Stimulated activated CD4-positive, alpha-beta T cell treated with anti-CD3 and anti-CD28 coated beads, Interleukin-1b, Interleukin-23, amount 100 ng/mL, for 48 hours (primary cell): ENCODE measurements at regions not wholly inside any gene's neighbourhood (a gene's known extent, or its start where the extent isn't known, plus 50 kb on each side); places are given as distances from the start of the nearest gene placed in this dataset.

Experiments
- DNase-seq: peaks from one replicate; pipeline ENCODE4 v3.0.0-alpha.2; 2020

DNA sequence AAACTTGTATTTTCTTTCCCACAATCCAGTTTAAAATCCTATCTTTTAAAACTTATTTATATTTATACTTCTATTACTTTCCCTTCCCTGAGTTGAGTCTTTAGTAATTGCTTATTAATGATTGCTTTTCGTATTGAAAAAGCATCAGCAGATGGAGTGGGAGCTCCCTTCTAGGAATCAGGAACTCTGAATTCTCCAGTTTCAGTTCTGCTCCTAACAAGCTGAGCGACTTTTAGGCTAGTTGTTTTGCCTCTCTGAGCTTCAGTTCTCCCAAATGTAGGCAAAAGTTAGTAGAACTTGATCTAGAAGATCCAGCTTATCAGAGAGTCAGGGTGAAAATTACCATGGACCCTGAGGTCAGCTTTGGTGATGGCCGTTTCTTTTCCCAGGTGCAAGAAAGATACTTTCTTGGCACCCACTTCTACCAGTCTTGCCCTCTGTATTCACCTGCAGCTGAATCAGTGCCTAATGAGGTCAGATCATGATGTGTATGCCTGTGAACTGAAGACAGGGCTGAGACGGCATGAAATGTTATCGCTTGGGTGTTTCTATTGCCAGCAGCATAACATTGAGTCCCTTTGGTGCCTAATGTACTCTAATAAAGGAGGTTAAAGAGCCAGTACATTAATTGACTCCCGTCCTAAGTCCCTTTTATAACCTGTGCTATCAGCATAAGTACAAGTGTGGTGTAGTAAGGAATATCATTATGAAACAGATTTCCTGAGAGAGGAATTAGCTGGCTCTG lies 194.5 kb upstream of the TBC1D5 start:
- DNase-seq = no peak

DNA sequence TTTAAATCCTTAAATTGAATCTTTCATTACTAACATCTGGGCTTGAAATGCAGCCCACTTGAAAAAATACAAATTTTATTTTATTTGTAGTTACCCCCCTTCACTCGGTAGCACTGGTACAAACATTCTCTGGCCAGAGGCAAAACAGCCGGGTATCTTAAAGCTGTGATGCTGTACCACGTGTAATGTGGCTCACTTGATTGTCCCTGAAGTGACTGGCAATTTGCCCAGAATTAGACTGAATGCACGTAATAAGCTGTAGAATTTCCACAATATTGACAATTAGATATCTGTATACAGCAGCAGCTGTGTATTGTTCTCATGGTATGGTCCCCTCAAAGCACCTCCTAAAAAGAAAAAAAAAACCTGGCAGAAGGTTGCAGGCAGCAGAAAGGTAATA lies 192.8 kb upstream of the TBC1D5 start:
- DNase-seq = no peak

DNA sequence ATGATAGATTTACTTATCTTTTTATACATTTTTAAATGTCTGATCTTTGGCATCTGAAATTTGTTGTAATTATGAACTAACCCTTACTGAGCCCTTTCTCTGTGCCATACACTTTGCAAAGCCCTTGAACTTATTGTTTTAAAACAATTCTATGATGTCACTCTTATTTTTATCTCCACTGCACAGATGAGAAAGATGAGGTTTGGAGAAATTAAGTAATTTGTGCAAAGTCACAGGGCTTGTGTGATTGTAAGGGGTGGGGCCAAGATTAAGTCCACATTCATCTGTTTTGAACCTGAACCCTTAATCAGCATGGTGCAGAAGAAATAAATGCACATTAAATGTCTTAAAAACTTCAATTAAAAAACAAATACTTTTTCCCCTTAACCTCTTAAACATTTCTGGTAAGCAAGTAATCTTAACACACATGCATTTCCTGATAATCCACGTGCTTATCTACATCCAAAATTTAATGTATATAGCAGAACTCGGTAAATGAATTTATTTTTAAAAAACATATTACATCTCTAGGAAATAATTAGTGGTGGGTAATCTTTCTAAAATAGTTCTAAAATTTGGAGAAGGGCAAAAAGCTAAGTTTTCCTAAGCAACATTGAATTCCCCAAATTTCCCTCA lies 189.8 kb upstream of the TBC1D5 start:
- no peak for DNase-seq

- no peak for DNase-seq
Measured at GRCh38 chr3:17931131-17931530, 188.7 kb upstream of the TBC1D5 start.

- DNase-seq = no peak
Measured at GRCh38 chr3:17928502-17929145, 186.2 kb upstream of the TBC1D5 start.

- no peak for DNase-seq
Measured at GRCh38 chr3:17927036-17927435, 184.6 kb upstream of the TBC1D5 start.

- no peak for DNase-seq
Measured at GRCh38 chr3:17915341-17915740, 172.9 kb upstream of the TBC1D5 start.

GRCh38 chr3:17913359-17913758 lies 170.9 kb upstream of the TBC1D5 start:
- DNase-seq = no peak

- DNase-seq = no peak
Measured at GRCh38 chr3:17911986-17912760, 169.7 kb upstream of the TBC1D5 start.

GRCh38 chr3:17910922-17911321 lies 168.5 kb upstream of the TBC1D5 start:
- DNase-seq = no peak

DNA sequence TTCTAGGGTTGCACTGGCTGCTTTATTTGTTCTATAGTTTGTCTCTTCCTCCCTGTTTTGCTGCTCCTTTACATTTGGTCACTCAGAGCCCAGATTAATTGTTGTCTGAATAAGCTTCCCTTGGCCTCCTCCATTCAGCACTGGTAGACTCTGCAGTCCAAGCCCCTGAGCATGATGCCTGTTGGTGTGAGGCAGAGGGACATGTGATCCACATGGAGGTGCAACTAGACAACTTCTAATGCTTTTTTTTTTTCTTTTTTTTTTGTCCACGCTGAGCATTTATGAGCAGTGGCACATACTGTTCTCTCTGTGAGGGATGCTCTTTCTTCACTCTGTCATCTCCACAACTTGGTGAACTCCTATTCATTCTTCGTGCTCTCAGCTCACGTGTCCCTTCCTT lies 167.3 kb upstream of the TBC1D5 start:
- no peak for DNase-seq

DNA sequence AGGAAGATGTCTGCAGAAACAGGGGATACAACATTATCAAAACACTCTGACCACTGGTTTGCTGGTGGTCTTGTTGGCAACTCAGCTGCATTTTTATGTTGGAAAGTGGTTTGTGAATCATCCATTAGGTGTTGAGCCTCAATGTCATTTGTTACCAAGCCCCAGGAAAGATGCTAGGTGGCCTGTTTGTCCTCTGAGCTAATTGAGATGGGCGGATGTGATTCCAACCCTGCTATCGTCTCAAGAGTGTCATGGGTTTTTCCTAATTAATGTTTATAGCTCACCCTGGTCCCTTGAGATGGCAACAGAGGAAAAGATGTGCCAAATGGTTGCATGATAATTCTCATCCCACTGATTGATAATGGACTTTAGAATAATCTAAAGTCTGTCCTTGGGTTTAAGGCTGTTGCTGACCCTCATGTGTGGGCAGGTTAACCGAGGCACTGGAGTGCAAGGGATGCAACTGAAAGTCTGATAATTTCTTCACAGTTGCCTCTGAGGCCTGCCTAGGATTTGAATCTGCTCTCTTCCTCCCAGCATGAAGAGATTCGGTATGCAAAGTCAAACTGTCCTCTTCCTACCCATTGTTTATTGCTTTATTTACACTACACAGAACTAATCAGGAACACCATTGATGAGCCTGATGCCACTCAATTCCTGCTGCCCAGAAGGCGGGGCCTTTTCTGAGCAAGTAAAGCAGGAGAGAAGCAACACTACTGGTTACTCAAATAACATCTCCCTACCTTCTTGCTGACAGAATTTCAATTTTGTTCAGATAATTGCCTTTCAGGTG lies 166.2 kb upstream of the TBC1D5 start:
- no peak for DNase-seq

- no peak for DNase-seq
Measured at GRCh38 chr3:17905996-17906395, 163.6 kb upstream of the TBC1D5 start.

DNA sequence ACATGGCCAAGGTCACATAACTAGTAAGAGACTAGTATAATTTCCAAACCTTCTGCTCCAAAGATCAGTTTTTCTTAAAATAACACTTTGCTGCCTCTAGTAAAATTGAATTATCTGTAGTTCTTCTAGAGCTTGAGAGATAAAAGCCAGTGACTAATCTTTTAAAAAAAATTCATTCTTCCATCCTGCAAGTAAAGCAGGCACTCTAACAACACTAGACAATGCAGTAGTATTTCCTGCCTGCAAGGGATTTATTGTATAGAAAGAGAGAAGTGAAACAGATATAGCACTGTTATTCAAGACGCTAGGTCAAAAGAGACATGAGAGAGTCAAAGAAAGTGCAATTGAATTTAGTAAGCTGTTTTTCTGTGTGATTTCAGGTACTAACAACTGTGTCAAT lies 159.5 kb upstream of the TBC1D5 start:
- no peak for DNase-seq

DNA sequence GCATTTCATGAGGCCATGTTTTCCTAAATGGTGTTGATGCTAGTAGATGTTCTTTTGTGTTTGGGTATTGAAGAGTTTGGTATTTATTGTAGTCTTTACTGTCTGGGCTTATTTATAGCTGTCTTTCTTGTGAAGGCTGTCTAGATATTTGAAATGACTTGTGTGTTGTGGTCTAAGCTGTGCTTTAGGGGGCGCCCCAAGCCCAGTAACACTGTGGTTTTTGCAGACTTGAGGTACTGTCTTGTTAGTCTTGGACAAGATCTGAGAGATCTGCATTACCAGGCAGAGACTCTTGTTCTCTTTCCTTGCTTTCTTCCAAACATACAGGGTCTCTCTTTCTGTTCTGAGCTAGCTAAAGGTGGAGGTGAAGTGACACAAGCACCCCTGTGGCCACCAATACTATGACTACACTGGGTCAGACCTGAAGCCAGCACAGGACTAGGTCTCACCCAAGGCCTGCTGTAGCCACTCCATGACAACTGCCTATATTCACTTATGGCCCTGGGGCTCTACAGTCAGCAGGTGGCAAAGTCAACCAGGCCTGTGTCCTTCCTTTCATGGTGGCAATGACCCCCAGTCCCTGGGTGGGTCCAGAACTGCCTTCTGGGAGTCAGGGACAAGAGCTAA lies 152.1 kb upstream of the TBC1D5 start:
- DNase-seq = peak; percentile 44

DNA sequence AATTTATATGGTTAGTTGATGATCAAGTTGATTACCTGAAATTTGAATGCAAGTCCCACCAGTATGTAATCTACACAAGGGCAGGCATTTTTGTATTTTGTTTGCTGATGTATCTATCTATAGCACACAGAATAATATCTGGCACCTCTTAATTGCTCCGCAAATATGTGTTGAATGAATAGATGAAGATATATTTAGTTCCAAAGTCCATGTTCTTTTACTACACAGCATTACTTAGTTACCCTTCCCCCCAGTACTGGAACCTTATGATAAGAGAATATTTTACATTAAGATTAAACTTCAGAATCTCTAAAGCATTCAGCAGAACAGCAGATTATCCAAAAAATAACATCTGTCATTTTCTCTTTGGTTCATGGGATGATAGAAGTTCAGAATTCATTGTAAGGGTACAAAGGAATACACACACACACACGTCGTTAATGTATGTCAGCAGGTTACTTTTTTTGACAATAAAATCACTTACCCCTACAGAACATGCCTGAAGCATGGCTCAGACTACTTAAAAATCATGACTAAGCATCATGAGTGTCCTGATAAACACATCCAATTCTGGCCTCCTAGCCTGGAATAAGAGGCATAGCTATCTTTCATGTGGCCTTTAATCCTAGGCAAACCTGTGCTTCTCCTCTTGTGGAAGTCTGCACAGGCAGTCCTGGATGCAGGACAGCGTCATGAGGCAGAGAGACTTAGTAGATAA lies 148.9 kb upstream of the TBC1D5 start:
- no peak for DNase-seq

DNA sequence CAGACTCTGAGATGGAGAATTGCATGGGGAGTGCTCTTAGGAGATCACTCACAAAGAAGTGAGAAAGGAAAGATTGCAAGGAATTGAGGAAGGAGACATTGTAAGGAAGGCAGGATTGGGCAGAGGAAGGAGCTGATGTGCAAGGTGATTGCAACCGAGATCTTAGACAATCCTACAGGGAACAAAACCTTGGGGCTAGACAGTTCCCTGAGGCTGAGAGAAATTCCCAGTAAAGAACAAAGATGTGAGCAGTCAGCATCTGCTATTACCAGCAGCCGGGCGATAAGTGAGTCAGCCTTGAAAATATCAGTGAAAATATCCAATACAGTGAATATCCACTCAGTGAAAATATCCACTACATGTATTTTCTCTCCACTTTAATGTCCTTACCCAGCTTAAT lies 143.6 kb upstream of the TBC1D5 start:
- no peak for DNase-seq

DNA sequence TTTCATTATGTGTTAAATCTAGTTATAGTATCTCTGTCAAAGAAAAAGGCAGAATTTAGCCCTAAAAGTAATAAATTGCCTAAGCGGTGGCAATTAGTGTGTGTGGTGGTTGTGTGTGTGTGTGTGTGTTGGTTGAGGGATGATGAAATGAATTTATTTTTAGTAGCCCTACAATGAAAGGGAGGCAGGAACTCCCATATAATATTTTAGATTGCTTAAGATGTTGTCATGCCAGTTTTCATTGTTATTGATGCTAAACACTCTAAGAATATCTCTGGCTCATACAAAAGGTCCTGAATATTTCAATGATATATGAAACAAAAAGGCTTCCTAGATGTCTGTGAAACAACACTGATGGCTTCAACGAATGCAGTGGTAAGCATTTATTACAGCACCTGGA lies 140.6 kb upstream of the TBC1D5 start:
- no peak for DNase-seq

DNA sequence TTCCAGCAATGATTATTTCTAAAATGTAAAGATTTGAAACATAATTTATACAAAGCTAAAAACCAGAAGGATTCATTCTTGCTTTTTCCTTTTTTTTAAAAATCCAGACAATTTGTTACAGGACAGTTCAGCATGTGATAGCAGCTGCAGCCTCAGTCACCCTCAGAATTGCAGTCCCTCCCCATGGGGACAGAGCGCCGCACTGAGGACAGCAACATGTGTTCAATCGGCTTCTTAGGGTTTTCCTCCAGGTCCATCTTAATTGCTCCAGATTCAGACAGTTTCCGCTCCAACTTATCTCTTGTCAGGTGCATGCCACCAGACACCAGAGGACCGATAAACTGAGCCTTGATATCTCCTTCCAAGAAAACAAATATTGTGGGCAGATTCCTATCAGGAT lies 134.9 kb upstream of the TBC1D5 start:
- DNase-seq = no peak

GRCh38 chr3:17874636-17875035 lies 132.2 kb upstream of the TBC1D5 start:
- no peak for DNase-seq

GRCh38 chr3:17872457-17872856 lies 130.0 kb upstream of the TBC1D5 start:
- no peak for DNase-seq

- DNase-seq = no peak
Measured at GRCh38 chr3:17865631-17866030, 123.2 kb upstream of the TBC1D5 start.
